A549 (cell line): ENCODE measurements at regions not wholly inside any gene's neighbourhood (a gene's known extent, or its start where the extent isn't known, plus 50 kb on each side); places are given as distances from the start of the nearest gene placed in this dataset.

Source experiments
- ATAC-seq, 2 experiments: fragments of 200-7000 bp in 1 of 2; fragments of >200 bp in 1 of 2; cut with Nextera tagmentation in 1 of 2; cut with Tn5 transposase in 1 of 2; 3 replicates each; pipeline versions ENCODE4 v1.8.0 to v1.9.1; 2018 to 2020; ENCODE audit warnings: mild to moderate bottlenecking in 1 of 2, moderate library complexity in 1 of 2
- CTCF ChIA-PET: fragments of 300-600 bp; sonication (Branson Sonifier 250); formaldehyde crosslinking; extraction: SDS; loops from one replicate; lab custom pipeline; 2021; ENCODE audit warnings: antibody characterized with exemption, inconsistent platforms; lab: Yijun Ruan, JAX
- POLR2A ChIA-PET: fragments of 350-600 bp; formaldehyde crosslinking; extraction: SDS; loops from one replicate; lab custom pipeline; 2021; ENCODE audit warnings: antibody characterized with exemption, inconsistent platforms; lab: Yijun Ruan, JAX
- DNase-seq, 2 experiments: peaks; one replicate each; pipeline versions ENCODE4 v3.0.0 to v3.0.0-alpha.2; 2011 to 2016; ENCODE audit warnings: low read depth in 1 of 2, low spot score in 1 of 2
- FAIRE-seq: peaks from 2 replicates; lab custom pipeline; 2011; peaks lifted over from hg19 to GRCh38; lab: Jason Lieb, UNC
- H3K27ac ChIP-seq, 2 experiments: fragments of >200 bp; sonication (Bioruptor Twin); formaldehyde crosslinking; 3 replicates each; pipeline ENCODE4 v1.5.1; 2016 to 2017
- H3K4me1 ChIP-seq: fragments of >200 bp; sonication (Bioruptor Twin); formaldehyde crosslinking; 3 replicates; pipeline ENCODE4 v1.6.1; 2016
- H3K4me2 ChIP-seq: fragments of >200 bp; sonication (Bioruptor Twin); formaldehyde crosslinking; 3 replicates; pipeline ENCODE4 v1.6.1; 2016
- H3K4me3 ChIP-seq: fragments of >200 bp; sonication (Bioruptor Twin); formaldehyde crosslinking; 3 replicates; pipeline ENCODE4 v1.5.1; 2016
- H3K9me3 ChIP-seq: fragments of >200 bp; sonication (Bioruptor Twin); formaldehyde crosslinking; 3 replicates; pipeline ENCODE4 v1.6.1; 2016
- CTCF ChIP-seq: fragments of >200 bp; sonication (Bioruptor Twin); formaldehyde crosslinking; IDR thresholded peaks from 3 replicates; pipeline ENCODE4 v1.5.1; 2016
- E2F6 ChIP-seq: IDR thresholded peaks from 2 replicates; pipeline ENCODE4 v1.6.1; 2012; ENCODE audit warnings: low read depth, borderline replicate concordance
- EHF ChIP-seq: fragments of 250-450 bp; sonication (Bioruptor Pico); IDR thresholded peaks from 2 replicates; pipeline ENCODE4 v1.5.0; 2020; ENCODE audit warnings: mild to moderate bottlenecking
- EHMT2 ChIP-seq: fragments of 200-600 bp; sonication (generic); IDR thresholded peaks from 2 replicates; pipeline ENCODE4 v1.6.1; 2016; ENCODE audit warnings: antibody characterized with exemption, low read depth, mild to moderate bottlenecking, moderate library complexity
- ESRRA ChIP-seq: fragments of 150-350 bp; IDR thresholded peaks from 2 replicates; pipeline ENCODE4 v1.6.1; 2014; ENCODE audit warnings: mild to moderate bottlenecking, low read length, borderline replicate concordance
- FOSL2 ChIP-seq, 2 experiments: fragments of 450-650 bp in 1 of 2; fragments of >200 bp in 1 of 2; sonication (Bioruptor Twin) in 1 of 2; formaldehyde crosslinking; IDR thresholded peaks; 2 replicates each; pipeline versions ENCODE4 v1.5.0 to v1.6.1; 2016 to 2020; ENCODE audit warnings: mild to moderate bottlenecking in 1 of 2, moderate library complexity in 1 of 2
- GATA3 ChIP-seq: IDR thresholded peaks from 2 replicates; pipeline ENCODE4 v1.6.1; 2012; ENCODE audit warnings: borderline replicate concordance
- HDAC2 ChIP-seq: fragments of 200-600 bp; sonication (generic); IDR thresholded peaks from 2 replicates; pipeline ENCODE4 v1.6.1; 2016
- HEYL ChIP-seq: fragments of 250-450 bp; sonication (Bioruptor Pico); IDR thresholded peaks from 2 replicates; pipeline ENCODE4 v1.8.0; 2021; ENCODE audit warnings: mild to moderate bottlenecking, moderate library complexity
- HOXA7 ChIP-seq: fragments of 250-450 bp; sonication (Bioruptor Pico); IDR thresholded peaks from 2 replicates; pipeline ENCODE4 v1.5.0; 2020; ENCODE audit warnings: mild to moderate bottlenecking, moderate library complexity
- HOXB13 ChIP-seq: fragments of 250-450 bp; sonication (Bioruptor Pico); IDR thresholded peaks from 2 replicates; pipeline ENCODE4 v1.5.0; 2020; ENCODE audit warnings: low read depth, mild to moderate bottlenecking, moderate library complexity
- KDM1A ChIP-seq: fragments of 200-600 bp; sonication (generic); IDR thresholded peaks from 2 replicates; pipeline ENCODE4 v1.6.1; 2016; ENCODE audit warnings: low read depth, mild to moderate bottlenecking
- KDM5A ChIP-seq: fragments of 200-600 bp; sonication (generic); IDR thresholded peaks from 2 replicates; pipeline ENCODE4 v1.6.1; 2016; ENCODE audit warnings: antibody characterized with exemption, mild to moderate bottlenecking
- MAX ChIP-seq: IDR thresholded peaks from 2 replicates; pipeline ENCODE4 v1.6.1; 2012
- NFE2L2 ChIP-seq: fragments of 150-350 bp; conservative IDR thresholded peaks from 2 replicates; pipeline ENCODE4 v1.6.1; 2014; ENCODE audit warnings: low read length
- NPAS2 ChIP-seq: fragments of 250-450 bp; sonication (Bioruptor Pico); IDR thresholded peaks from 2 replicates; pipeline ENCODE4 v1.8.0; 2022; ENCODE audit warnings: mild to moderate bottlenecking, moderate library complexity, borderline replicate concordance
- PHF8 ChIP-seq: fragments of 200-600 bp; sonication (generic); IDR thresholded peaks from 2 replicates; pipeline ENCODE4 v1.6.1; 2016; ENCODE audit warnings: low read depth, mild to moderate bottlenecking, antibody characterized with exemption, moderate library complexity, borderline replicate concordance
- POLR2A ChIP-seq: IDR thresholded peaks from 2 replicates; pipeline ENCODE4 v1.6.1; 2012; ENCODE audit warnings: mild to moderate bottlenecking, low read length
- RAD21 ChIP-seq, 2 experiments: fragments of >200 bp in 1 of 2; sonication (Bioruptor Twin) in 1 of 2; formaldehyde crosslinking in 1 of 2; IDR thresholded peaks in 1 of 2; conservative IDR thresholded peaks in 1 of 2; 2 replicates in 1 of 2; 3 replicates in 1 of 2; pipeline ENCODE4 v1.6.1; 2012 to 2018; ENCODE audit warnings: inconsistent platforms in 1 of 2
- RARB ChIP-seq: fragments of 250-450 bp; sonication (Bioruptor Pico); IDR thresholded peaks from 2 replicates; pipeline ENCODE4 v1.8.0; 2021; ENCODE audit warnings: mild to moderate bottlenecking, moderate library complexity
- RCOR1 ChIP-seq: fragments of 150-350 bp; IDR thresholded peaks from 2 replicates; pipeline ENCODE4 v1.6.1; 2014; ENCODE audit warnings: antibody characterized with exemption, low read length, low read depth
- RNF2 ChIP-seq: fragments of 200-600 bp; sonication (generic); IDR thresholded peaks from 2 replicates; pipeline ENCODE4 v1.6.1; 2016; ENCODE audit warnings: low read depth, mild to moderate bottlenecking, antibody characterized with exemption, moderate library complexity, borderline replicate concordance
- SMC3 ChIP-seq: fragments of >200 bp; sonication (Bioruptor Twin); formaldehyde crosslinking; IDR thresholded peaks from 3 replicates; pipeline ENCODE4 v1.6.1; 2018; ENCODE audit warnings: inconsistent platforms
- TFCP2L1 ChIP-seq: fragments of 250-450 bp; sonication (Bioruptor Pico); IDR thresholded peaks from 2 replicates; pipeline ENCODE4 v1.5.0; 2021; ENCODE audit warnings: mild to moderate bottlenecking
- ZSCAN20 ChIP-seq: fragments of 250-450 bp; sonication (Bioruptor Pico); IDR thresholded peaks from 2 replicates; pipeline ENCODE4 v1.8.0; 2022; ENCODE audit warnings: mild to moderate bottlenecking, moderate library complexity
- WGBS: methylation state at CpG from one replicate; pipeline ENCODE4 v1.1.6; 2017; ENCODE audit errors: missing lambda C conversion rate; 5-methylcytosine and 5-hydroxymethylcytosine counted together

- 3% methylated on average over 1 of the region's 1 CpG for WGBS
- ChIA-PET POLR2A (no interaction called here), CTCF (no interaction called here)
Observed at GRCh38 chr16:26651884-26652283, 414.8 kb upstream of the C16orf82 start.

GRCh38 chr16:26658486-26658885 lies 408.2 kb upstream of the C16orf82 start:
- ChIA-PET POLR2A (no interaction called here), CTCF (no interaction called here)
- TF ChIP-seq EHF (CRISPR knock-in tag) (no peak), PHF8 (no peak), FOSL2 (IDR thresholded peaks at IDR 0.05) (no peak), FOSL2 (CRISPR knock-in tag; IDR thresholded peaks at IDR 0.05) (no peak), ZSCAN20 (CRISPR knock-in tag) (no peak), NPAS2 (CRISPR knock-in tag) (no peak), EHMT2 (no peak), SMC3 (no peak)
- no peaks in the 10 kb centered on the region for H3K4me1 ChIP-seq
- 1% methylated on average over 2 of the region's 2 CpGs for WGBS
- FAIRE-seq (no peak), ATAC-seq (no peak), DNase-seq (no peak)
- H3K27ac ChIP-seq, result no peak overlapping the region
- no peaks in the 10 kb centered on the region for H3K9me3 ChIP-seq
- no peak overlapping the region for H3K4me2 ChIP-seq
- no peak overlapping the region for H3K4me3 ChIP-seq

More at GRCh38 chr16:26651884-26652283, 414.8 kb upstream of the C16orf82 start:
- no peak overlapping the region for H3K4me3 ChIP-seq
- H3K4me1 ChIP-seq, result no peaks in the 10 kb centered on the region
- DNase-seq (no peak), ATAC-seq (no peak), FAIRE-seq (no peak)
- H3K9me3 ChIP-seq, result no peaks in the 10 kb centered on the region
- TF ChIP-seq HEYL (CRISPR knock-in tag) (no peak), ESRRA (no peak), MAX (no peak), HOXA7 (CRISPR knock-in tag) (no peak), E2F6 (no peak), KDM5A (no peak), RCOR1 (no peak), PHF8 (no peak), RARB (no peak), GATA3 (no peak), NFE2L2 (no peak), RAD21 (conservative IDR thresholded peaks at IDR 0.05 in 1 of 2, IDR thresholded peaks at IDR 0.05 in 1 of 2) (no peak), KDM1A (no peak), TFCP2L1 (no peak), POLR2A (no peak), HDAC2 (no peak), CTCF (no peak)
- no peak overlapping the region for H3K4me2 ChIP-seq
- H3K27ac ChIP-seq, result no peak overlapping the region

GRCh38 chr16:26658915-26659314 lies 407.8 kb upstream of the C16orf82 start:
- TF ChIP-seq RNF2 (no peak), HOXB13 (CRISPR knock-in tag) (no peak)
- DNase-seq (no peak), FAIRE-seq (no peak), ATAC-seq (no peak)
- POLR2A ChIA-PET, result no interaction called here
- Histone ChIP-seq H3K4me2 (no peak overlapping the region), H3K9me3 (no peaks in the 10 kb centered on the region), H3K4me3 (no peak overlapping the region), H3K27ac (no peak overlapping the region), H3K4me1 (no peaks in the 10 kb centered on the region)
- CTCF ChIA-PET, result no interaction called here
- WGBS, result 0% methylated on average over 2 of the region's 2 CpGs
